ENCODE measurements at regions not wholly inside any gene's neighbourhood (a gene's known extent, or its start where the extent isn't known, plus 50 kb on each side); places are given as distances from the start of the nearest gene placed in this dataset.

DNA sequence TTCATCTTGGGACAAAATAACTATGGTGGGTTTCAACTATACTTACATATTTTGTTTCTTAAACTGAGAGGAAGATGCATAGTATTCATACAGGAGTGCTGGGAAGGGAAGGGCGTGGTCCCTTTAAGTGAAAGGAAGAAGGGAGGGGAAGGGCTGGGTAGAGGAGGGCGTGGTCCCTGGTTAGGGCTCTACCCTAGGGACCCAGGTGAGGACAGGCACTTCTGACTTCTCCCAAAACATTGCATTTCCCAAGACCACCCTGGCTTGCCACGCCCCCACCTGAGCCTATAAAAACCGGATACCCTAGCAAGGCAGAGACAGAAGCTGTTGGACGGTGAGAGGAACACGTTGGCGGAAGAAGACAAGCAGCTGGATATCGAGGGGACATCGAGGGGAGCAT, 157.6 kb upstream of the PLXNA4 start:
- no peak for DNase-seq

- DNase-seq, result no peak
Observed at GRCh38 chr7:132732321-132732865, 156.1 kb upstream of the PLXNA4 start.

- DNase-seq, result no peak
Observed at GRCh38 chr7:132730105-132730504, 153.8 kb upstream of the PLXNA4 start.

GRCh38 chr7:132723506-132724081, 147.3 kb upstream of the PLXNA4 start:
- no peak for DNase-seq

GRCh38 chr7:132720835-132721234, 144.6 kb upstream of the PLXNA4 start:
- no peak for DNase-seq

DNA sequence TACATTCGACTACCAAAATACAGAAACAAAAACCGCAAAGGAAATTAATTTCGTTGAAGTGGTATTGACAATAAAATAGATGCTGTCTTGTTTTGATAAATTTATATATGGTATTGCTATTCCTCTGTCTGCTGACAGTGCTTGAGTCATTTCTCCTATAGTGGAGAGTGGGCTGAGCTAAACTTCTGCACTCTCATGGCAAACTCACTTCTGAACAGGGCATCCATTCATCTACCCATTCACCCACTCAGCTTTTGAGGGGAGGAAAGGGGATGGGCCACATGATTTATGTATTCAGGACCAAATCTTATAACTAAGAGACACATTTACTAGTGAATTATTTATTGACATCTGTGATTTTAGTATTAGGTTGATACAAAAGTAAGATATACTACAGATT, 137.6 kb upstream of the PLXNA4 start:
- DNase-seq, result no peak

- no peak for DNase-seq
Observed at GRCh38 chr7:132709971-132710567, 133.8 kb upstream of the PLXNA4 start.

GRCh38 chr7:132708470-132708869, 132.2 kb upstream of the PLXNA4 start:
- DNase-seq, result no peak

DNA sequence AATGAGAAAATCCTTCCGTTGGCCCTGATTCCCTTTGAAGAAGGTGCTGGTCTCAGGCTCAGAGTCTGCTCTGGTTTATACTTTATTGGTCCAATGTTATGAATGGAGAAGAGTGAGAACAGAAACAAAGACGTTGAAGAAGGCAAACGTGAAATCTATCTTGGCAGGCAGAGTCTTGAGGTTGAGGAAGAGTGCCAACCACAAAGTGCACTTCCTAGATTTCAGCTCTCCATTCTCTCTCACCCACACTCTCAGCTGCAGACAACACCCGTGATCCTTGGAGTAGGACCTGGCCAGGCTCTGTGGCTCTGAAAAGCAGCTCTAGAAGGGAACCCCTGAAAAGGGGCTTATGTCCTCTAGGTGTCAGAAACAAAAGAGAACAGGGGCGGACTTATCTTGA, 128.9 kb upstream of the PLXNA4 start:
- no peak for DNase-seq

DNA sequence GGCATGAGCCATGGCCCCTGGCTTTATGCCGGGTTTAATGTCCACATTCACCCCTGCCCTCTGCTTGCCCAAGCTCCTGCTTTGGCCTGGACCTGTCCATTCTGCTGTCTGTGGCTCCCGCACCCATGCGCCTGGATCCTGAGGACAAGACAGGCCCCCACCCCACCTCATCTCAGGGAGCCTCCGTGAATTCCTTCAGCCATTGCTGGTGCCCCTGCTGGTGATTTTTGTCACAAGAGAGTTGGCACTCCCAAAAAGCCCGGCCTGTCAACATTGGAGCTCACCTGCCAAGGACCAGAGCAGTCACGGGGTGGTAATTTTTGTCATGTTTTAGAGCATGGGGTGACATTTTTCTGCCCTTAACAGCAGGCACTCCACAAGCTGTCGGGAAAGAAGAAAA, 127.5 kb upstream of the PLXNA4 start:
- DNase-seq, result no peak

DNA sequence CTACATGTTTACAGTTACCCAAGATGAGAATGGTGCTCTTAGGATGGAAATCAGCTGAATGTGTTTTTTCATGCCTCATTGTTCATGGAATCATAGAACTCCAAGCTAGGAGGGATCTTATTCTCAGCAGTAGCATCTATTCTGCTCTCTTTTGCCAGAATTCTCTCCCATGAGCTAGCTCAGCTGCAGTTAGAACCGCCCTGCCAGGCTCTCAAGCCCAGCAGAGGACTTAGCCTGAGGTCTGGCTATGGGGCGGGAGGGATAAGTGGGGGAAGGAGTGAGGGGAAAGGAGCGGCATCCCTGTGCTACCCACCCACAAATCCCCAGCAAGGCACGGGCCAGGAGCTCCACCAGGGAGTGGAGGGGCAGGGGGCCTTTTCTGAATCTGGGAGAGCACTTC, 120.7 kb upstream of the PLXNA4 start:
- no peak for DNase-seq

- DNase-seq, result no peak
Observed at GRCh38 chr7:132696332-132696731, 120.1 kb upstream of the PLXNA4 start.

GRCh38 chr7:132691201-132691600, 114.9 kb upstream of the PLXNA4 start:
- no peak for DNase-seq

DNA sequence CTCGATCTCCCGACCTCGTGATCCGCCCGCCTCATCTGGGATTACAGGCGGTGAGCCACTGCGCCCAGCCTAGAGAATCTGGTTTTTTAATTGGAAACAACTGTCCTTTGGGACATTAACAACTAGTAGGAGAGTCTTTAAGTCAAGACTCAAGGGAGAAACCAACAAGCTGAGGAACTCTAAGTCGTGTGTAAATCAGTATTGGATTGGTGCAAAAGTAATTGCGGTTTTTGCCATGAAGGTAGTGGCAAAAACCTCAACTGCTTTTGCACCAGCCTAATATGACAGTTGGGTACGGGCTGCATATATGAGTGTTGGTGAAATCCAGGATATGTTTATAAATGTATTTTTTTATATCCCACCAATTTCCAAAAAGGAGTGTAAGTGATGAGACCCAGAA, 113.9 kb upstream of the PLXNA4 start:
- DNase-seq, result no peak

DNA sequence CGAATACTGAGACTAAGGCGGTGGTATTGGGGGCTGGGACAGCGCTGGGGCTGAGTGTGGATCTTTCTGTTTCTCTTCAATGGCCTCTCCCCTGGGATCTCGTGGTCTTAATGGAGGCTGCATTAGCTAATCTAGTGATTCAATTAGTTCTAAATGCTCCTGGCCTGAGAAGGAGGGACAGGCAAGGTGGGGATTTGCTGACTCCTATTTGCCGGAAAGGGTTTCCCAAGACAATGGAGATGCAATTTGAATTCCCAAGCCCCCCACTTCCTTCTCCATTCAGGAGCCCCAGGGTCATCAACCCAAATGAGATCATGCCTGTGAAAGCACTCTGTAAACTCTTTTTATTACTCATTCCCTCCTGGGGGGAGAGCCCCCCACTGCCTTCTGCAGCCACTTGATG, 111.7 kb upstream of the PLXNA4 start:
- DNase-seq, result no peak

DNA sequence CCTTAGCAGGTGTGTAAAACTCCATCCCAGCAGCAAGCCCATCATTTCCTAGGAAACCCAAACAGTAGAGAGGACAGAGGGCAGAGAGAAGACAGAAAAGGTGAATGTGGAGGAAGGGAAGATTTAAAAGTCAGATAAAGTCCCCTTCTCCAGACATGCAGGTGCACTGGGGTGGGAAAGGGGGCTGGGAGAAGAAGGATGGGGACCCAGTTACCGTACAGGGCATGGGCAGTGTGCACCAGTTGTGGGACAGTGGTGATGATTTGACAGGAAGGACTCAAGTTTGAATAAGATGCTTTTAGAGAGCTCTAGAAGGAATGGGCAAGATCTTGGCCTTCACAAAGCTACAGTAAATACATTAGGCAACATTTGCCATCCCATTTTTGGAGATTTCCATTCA, 110.7 kb upstream of the PLXNA4 start:
- DNase-seq, result no peak

GRCh38 chr7:132685277-132685676, 109.0 kb upstream of the PLXNA4 start:
- DNase-seq, result no peak

DNA sequence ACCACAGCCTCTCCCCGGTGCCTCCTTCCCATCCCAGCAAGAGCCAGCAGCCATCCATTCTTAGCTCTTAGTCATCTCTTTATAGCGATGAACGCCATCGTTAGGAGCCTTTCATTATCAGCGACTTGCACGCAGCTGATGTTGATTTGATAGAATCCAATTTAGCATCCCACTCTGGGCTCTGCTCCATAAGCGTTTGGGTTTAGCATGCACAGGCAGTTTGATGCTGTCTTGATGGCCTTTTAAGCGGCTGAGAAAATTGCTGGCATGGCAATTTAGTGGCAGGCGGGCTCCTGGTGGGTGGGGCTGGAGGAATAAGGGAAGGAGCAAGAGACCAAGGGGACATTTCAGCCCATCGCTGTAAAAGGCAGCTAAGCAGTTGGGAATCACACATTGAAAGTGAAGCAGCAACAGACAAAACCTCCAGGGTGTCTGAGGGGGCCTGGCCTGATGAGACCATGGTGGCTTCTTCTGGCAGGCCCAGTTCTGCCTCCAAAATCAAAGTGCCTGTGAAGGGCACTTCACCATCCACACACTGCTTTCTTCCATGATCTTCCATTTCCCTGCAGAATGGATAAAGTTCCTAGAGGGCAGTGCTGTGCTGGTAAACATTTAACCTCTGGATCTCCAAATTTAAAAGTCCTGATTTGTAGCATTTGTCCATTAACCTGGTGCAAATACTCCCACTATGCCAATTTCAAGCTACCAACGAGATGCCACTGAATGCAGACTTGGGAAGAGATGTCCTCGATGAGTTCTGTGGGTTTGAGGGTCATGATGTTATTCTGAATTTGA, 107.8 kb upstream of the PLXNA4 start:
- DNase-seq, result no peak

DNA sequence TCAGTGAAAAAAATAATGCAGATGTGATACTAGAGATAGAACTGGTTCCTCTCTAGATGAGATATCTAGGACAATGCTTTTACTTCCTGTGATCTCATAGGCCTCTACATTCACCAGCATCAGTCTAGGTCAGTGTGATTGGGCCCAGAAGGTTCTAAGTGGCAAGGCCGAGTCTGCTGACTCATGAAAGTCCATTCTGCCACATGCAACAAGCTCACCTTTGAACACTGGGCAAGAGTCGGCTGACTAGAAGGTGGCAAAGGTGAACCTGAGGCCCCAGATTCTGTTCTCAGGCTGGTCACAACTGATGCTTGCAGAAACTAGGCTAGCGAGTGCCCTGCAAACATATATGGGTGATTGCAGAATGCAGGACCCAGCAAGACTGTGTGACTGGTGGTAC, 105.7 kb upstream of the PLXNA4 start:
- DNase-seq, result no peak

- no peak for DNase-seq
Observed at GRCh38 chr7:132680590-132680989, 104.3 kb upstream of the PLXNA4 start.

DNA sequence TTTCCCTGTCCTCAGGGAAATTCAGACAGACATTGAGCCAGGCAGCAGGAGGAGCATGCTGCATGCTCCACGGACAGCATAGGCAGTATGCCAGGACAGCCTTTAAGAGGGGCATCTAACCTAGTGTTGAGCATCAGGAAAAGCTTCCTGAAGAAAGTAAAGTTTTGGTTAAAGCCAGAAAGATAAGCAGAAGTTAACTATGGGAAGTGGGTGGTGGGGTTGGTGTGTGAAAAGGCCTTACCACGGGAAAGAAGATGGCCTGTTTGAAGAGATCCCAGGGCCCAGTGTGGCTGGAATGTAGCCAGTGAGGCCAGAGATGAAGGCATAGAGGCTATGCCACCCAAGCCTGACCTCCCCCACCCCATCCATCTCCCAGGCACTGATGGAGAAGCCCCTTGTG, 102.4 kb upstream of the PLXNA4 start:
- DNase-seq, result no peak

DNA sequence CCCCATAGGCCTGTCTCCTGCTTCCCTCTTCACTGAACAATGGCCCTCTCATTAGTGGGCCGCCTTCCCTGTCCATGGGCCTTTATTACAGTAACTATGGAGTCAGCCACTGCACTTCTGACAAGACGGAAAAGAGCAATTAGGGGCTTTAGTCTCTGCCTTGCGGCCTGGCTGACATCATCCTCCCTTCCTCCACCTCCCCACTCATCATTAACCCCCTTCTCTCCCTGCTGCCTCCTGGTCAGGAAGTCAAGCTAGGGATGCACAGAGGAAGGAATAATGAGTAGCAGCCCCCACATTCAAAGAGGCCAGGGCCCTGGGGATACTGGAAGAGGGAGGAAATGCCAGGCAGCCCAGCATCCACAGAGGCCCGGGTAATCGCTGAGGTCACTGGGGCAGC, 101.6 kb upstream of the PLXNA4 start:
- peak; percentile 27 for DNase-seq

DNA sequence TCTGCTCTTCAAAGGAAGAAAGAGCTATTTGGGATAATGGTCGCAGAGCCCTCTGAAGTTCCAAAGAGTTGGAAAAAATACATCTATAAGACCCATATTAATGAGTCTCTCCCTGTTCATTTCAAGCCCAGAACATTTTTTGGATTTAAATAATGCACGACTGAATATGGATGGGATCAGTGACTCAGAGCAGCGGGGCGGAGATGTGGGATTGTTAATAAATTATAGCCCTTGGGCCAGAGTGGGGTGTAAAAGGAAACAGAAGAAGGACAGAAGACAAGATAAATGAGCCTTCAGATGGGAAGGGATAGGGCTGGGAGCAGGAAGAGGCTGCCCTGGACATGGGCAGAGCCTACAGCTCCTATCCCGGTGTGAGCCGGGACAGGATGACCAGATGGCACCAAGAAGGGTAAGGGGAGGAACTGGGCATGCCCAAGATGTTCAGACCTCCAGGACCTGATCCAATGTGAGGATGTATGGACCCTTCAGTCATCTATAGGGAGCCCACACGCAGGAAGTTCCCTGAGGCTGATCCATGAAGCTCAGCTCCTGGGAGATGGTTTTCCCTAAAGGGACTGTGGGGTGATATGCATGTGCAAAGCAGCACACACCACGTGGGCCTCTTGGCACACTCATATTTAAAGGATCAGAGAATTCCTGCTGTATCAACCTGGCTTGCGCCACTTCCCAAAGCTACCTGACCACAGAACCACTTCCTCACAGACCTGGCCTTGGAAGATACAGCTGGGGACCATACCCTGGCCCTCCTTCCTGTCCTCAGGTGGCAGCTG, 96.1 kb upstream of the PLXNA4 start:
- no peak for DNase-seq
